Urinary bladder (tissue), 3 donors: ENCODE measurements at regions not wholly inside any gene's neighbourhood (a gene's known extent, or its start where the extent isn't known, plus 50 kb on each side); places are given as distances from the start of the nearest gene placed in this dataset.
"Not testable (repeated sequence)": the region's sequence is repeated elsewhere in the genome, so short reads cannot be mapped to it uniquely, and the experiment has no call there.

Experiments used
- DNase-seq: peaks from one replicate; pipeline ENCODE4 v3.0.0-alpha.2; 2015; ENCODE audit errors: extremely low spot score
- H3K27ac ChIP-seq: one replicate; pipeline ENCODE4 v1.5.1; 2013; ENCODE audit warnings: low read depth, mild to moderate bottlenecking, moderate library complexity
- H3K36me3 ChIP-seq: one replicate; pipeline ENCODE4 v1.6.1; 2013; ENCODE audit warnings: mild to moderate bottlenecking, moderate library complexity; ENCODE audit not compliant: insufficient read depth
- H3K4me1 ChIP-seq: one replicate; pipeline ENCODE4 v1.6.1; 2013; ENCODE audit warnings: mild to moderate bottlenecking, moderate library complexity; ENCODE audit not compliant: insufficient read depth
- H3K4me3 ChIP-seq: one replicate; pipeline ENCODE4 v1.5.1; 2013; ENCODE audit warnings: low read depth, low read length
- WGBS: extraction: QIAGEN DNeasy Blood & Tissue Kit; methylation state at CpG from one replicate; pipeline ENCODE4 v1.1.7; 2013; 5-methylcytosine and 5-hydroxymethylcytosine counted together
- donor health status: healthy with polysubstance abuse.
- donor health status: healthy.

DNA sequence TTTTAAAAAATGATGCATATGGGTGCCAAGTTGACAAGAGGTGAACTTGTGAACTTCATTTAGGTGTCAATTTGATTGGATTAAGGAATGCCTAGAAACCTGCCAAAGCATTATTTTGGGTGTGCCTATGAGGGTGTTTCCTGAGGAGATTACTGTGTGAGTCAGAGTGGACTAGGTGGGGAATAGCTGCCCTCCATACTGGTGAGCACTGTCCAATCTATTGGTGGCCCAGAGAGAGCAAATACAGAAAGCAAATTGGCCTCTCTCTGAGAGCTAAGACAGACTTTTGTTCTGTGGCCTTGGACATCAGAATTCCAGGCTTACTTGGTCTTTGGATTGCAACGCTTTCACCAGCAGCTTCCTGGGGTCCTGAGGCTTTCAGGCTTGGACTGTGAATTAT is 388.0 kb downstream of the SUCLG1 start:
- no peaks in the 10 kb centered on the region for H3K36me3 ChIP-seq
- H3K27ac ChIP-seq = no peak overlapping the region
- no peak for DNase-seq
- no peaks in the 10 kb centered on the region for H3K4me1 ChIP-seq
- H3K4me3 ChIP-seq = no peak overlapping the region
- 69% methylated on average over 1 of the region's 1 CpG for WGBS

DNA sequence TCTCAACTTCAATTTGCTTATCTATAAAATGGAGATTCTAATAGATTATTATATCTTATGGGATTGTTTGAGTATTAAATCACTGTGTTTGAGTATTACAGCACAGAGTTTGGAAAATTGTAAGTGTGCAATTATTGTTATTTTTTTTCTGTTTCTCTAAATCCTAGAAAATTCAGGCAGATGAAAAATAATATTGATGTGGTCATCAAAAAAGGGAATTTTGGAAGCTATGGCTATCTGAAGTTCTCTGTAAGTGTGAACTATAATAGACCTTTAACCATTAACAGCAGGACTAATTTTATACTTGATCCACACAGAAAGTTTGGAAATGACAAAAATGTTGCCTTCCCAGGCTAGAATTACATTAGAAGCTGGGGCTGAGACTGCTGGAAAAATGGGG is 393.2 kb downstream of the SUCLG1 start:
- Histone ChIP-seq H3K4me1 (no peaks in the 10 kb centered on the region), H3K4me3 (no peak overlapping the region), H3K36me3 (no peaks in the 10 kb centered on the region), H3K27ac (no peak overlapping the region)
- no peak for DNase-seq

DNA sequence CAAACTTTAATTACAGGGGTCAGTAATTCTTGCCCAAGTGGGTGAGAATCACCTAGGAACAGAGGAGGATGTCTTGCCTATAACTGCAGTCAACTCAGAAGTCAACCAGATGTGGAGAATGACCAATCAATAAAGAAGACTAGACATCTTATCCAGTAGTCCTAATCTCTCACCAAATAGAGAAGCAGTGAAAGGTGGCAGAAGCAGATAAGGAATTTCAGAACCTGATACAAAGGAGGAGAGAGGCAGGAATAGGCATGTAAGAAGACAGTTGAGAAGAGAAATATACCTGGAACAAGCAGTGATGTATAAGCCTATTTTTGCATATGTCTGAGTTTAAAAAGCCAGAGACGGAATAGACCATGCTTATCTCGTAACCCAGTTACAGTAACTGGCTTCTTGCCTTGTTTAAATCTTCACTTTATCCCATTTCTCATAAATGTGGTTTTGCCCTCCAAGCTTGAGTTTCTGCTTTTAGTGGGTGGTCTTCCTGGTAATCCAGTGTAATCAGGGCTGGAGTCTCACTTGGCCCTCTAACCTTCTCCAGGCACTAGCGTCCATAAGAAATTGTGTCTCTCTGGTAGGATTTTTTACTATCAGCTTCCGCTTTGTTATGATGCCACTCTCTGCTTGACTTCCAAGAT is 401.0 kb downstream of the SUCLG1 start:
- WGBS = 36% methylated on average over 4 of the region's 4 CpGs
- no peak overlapping the region for H3K27ac ChIP-seq
- DNase-seq = no peak

DNA sequence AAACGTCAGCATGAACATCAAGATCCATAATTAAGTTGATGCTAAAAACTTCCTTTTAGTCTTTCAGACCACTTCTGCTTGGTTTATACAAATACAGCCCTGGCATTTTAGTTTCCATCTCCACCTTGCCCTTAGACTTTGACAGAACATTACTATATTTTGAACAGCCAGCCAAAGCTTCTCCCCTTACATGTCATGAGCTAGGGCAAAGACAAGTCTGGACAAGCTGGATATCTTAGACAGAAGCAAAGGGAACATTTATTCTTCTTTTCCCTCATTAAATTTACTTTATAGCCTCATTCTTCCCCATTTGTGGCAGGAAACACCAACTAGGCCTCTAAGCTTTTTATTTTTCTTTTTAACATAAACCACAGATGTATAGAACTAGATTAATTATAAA is 403.3 kb downstream of the SUCLG1 start:
- Histone ChIP-seq H3K27ac (no peak overlapping the region), H3K4me3 (no peak overlapping the region), H3K36me3 (no peaks in the 10 kb centered on the region), H3K4me1 (no peaks in the 10 kb centered on the region)
- DNase-seq = no peak
- WGBS = 68% methylated on average over 1 of the region's 1 CpG

More for the DNA sequence above, 401.0 kb downstream of the SUCLG1 start:
- Histone ChIP-seq H3K36me3 (no peaks in the 10 kb centered on the region), H3K4me1 (no peaks in the 10 kb centered on the region), H3K4me3 (no peak overlapping the region)

DNA sequence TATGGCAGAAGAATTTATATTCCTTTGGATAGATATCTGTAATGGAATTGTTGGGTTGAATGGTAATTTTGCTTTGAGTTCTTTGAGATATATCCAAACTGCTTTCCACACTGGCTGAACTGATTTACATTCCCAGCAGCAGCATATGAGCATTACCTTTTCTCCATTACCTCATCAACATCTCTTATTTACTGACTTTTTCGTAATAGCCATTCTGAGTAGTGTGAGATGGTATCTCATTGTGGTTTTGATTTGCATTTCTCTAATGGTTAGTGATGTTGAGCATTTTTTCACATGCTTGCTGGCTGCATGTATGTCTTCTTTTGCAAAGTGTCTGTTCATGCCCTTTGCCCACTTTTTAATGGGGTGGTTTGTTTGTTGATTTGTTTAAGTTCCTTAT is 404.5 kb downstream of the SUCLG1 start:
- not testable (repeated sequence) for H3K27ac ChIP-seq, H3K4me1 ChIP-seq, H3K4me3 ChIP-seq, H3K36me3 ChIP-seq, DNase-seq
- 84% methylated on average over 1 of the region's 1 CpG for WGBS

DNA sequence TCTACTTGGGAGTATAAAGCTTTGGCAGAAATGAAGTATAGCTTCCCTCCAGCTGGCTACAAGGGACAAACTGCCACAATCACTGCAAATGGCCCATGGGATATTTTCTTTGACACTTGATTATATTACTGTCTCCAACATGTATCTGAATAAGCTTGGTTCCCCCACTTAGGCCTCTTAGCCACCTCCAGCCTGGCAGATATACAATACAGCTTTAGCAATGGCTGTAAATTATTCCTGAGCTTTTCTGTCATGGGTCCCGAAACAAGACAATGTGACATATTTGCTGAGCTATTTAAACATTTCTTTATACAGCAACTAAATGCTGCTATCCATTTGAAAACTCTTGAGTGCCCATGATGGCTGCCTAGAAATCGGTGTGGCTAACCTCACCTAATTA is 406.2 kb downstream of the SUCLG1 start:
- H3K27ac ChIP-seq = no peak overlapping the region
- H3K36me3 ChIP-seq = no peaks in the 10 kb centered on the region
- DNase-seq = no peak
- H3K4me3 ChIP-seq = no peak overlapping the region
- no peaks in the 10 kb centered on the region for H3K4me1 ChIP-seq
- 30% methylated on average over 2 of the region's 2 CpGs for WGBS

DNA sequence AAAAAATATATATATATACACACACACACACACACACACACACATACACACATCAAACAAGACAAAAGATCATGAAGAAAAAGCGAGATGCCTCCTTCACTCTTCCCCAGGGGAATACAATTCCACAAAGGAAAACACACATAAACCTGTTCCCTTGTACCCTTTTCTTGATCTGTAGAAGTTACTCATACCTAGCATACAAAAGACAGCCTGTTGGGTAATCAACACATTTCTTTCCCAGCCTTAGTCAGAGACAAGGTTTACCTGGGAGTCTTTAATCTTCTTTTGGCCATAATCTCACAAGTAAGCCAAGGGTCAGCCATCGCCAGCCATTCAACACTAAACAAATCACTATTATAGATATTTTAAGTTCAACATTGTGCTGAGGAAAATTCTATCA is 407.0 kb downstream of the SUCLG1 start:
- WGBS = 94% methylated on average over 2 of the region's 2 CpGs
- Histone ChIP-seq H3K36me3 (no peaks in the 10 kb centered on the region), H3K4me3 (no peak overlapping the region), H3K4me1 (no peaks in the 10 kb centered on the region), H3K27ac (no peak overlapping the region)
- DNase-seq = no peak

DNA sequence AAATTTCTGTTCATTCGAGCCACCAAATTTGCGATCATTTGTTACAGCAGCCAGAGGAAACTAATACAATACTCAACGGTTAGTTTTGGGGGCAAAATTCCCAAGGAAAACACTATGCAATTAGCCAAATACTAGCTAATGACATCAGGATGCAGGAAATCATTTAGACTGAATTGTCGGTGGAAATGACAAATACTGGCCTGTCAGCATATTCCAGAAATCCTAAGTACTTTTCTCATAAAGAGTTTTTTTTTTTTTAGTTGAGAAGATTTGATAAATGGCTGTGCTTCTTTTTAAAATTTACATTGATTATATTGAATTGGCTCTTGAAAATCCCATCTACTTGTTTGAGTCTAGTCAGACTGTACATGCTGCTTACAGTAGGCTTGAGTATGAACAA is 410.1 kb downstream of the SUCLG1 start:
- WGBS = 83% methylated on average over 4 of the region's 4 CpGs
- Histone ChIP-seq H3K27ac (no peak overlapping the region), H3K4me3 (no peak overlapping the region), H3K36me3 (no peaks in the 10 kb centered on the region), H3K4me1 (no peaks in the 10 kb centered on the region)
- DNase-seq = no peak

DNA sequence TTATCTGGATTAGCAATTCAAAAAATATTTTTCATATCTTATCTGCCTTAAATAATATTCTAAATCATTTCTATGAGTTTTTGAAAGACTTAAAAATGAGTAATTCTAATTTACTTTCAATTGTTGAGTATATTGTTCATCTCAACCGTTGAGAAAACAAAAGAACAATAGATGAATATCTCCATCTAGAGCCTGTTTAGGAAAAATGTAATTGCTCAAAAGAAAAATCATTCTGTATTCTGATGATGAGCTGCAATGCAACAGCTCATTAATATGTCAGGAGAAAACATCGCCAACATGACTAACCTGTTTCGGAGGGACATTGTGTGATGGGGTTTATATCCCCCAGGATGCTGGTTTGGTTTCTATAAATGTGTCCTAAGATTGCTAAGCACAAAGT is 417.6 kb downstream of the SUCLG1 start:
- Histone ChIP-seq H3K27ac (no peak overlapping the region), H3K36me3 (no peaks in the 10 kb centered on the region), H3K4me1 (no peaks in the 10 kb centered on the region), H3K4me3 (no peak overlapping the region)
- DNase-seq = no peak
- WGBS = 59% methylated on average over 3 of the region's 3 CpGs

DNA sequence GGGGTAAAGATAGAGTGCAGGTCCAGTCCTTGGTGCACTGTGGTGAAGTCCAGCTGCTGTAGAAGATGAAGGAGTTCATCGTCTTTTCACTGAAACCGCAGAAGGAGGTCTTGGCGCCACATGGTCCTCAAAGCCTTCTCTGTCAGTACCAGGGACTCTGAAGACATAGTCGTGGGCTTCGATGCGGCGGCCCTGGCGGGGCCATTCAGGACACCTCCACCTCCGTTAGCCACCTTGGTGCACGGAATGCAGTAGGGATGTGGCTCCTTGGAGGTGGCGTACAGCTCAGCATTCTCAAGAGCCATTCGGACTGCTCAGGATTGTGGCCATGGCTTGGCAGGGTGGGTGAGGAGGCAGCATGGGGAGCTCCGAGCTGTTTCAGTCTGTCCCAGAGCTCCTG is 418.8 kb downstream of the SUCLG1 start:
- Histone ChIP-seq H3K36me3 (no peaks in the 10 kb centered on the region), H3K4me3 (no peak overlapping the region), H3K4me1 (no peaks in the 10 kb centered on the region), H3K27ac (no peak overlapping the region)
- DNase-seq = no peak
- 96% methylated on average over 13 of the region's 13 CpGs for WGBS

DNA sequence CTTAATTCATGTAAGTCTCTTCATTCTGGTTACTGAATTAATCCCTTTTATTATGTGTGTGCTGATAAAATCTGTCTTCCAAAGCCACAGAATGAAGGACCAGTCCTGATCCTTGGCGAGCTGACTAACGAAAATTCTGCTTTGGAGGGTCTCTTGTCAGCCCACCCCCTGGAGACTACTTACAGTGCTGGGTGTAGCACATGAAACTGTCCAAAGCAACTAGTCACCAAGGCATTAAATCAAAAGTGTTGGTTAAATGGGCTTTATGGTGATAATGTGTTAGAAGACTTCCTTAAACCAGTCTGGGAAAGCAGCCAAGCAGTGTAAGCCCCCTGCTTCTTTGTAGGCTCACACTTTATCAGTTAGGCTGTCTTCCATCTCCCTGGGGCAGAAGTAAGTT is 420.2 kb downstream of the SUCLG1 start:
- Histone ChIP-seq H3K4me3 (no peak overlapping the region), H3K36me3 (no peaks in the 10 kb centered on the region), H3K4me1 (no peaks in the 10 kb centered on the region), H3K27ac (no peak overlapping the region)
- WGBS = 13% methylated on average over 2 of the region's 2 CpGs
- DNase-seq = peak; percentile 43

DNA sequence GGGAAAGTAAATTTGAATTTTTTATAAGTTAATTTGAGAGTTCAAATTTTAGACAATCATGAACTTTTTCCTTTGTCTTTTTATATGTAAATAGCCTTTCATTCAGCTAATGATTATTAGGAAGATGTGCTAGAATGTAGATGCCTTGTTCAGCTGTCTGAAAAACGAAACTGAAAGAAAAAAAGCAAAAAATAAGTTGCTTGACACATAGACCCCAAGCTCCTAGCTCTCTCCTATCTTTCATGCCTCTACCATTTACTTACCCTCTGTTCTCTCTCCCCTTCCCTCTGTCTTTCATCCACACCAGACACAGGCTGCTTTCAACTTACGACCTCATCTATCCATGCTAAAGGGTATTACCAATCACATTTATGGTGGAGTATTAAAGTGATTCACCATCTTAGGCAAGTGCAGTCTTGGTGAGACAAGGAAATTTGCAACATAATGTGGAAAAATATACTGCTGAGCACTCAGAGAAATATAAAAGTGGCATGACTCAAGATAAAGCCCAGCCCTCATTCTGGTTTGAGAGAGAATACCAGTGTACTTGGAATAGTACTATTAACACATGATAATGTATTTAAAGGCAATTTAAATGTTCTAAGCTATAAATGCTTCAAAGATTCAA is 425.6 kb downstream of the SUCLG1 start:
- WGBS = 46% methylated on average over 2 of the region's 2 CpGs
- no peak for DNase-seq
- Histone ChIP-seq H3K4me1 (no peaks in the 10 kb centered on the region), H3K27ac (no peak overlapping the region), H3K4me3 (no peak overlapping the region), H3K36me3 (no peaks in the 10 kb centered on the region)

DNA sequence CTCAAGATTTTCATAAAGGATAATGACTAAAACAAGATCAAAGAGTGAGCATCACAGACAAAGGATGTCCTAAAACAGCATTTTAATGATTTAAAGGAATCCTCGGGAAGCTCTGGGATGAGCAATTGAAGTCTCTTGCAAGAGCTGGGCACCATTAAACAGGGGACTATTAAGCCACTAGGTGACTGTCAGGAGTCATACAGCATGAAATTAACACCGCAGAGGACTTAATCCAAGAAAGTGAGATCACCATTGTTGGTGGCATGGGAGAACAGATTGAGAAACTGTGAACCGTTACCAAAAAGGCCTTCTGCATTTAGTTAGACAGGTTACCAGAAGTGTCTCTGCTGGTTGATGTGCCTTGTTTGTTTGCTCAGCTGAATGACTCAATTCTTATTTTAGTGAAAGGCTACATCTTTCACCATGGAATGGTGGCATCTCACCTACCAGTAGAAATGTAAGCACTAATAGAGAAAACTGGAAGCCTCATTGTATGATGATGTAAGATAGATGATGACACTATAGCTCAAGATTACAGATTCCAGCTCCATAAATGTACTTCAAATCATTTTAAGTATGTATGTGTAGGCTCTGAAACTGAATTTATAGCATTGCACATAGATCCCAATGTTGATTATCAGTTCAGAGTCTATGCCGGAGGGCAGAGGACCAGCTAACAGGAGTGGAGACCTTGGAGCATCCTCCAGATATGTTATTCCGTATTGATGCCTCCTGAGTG is 427.6 kb downstream of the SUCLG1 start:
- Histone ChIP-seq H3K27ac (no peak overlapping the region), H3K4me3 (no peak overlapping the region), H3K36me3 (no peaks in the 10 kb centered on the region), H3K4me1 (no peaks in the 10 kb centered on the region)
- DNase-seq = no peak
- WGBS = 94% methylated on average over 5 of the region's 5 CpGs

DNA sequence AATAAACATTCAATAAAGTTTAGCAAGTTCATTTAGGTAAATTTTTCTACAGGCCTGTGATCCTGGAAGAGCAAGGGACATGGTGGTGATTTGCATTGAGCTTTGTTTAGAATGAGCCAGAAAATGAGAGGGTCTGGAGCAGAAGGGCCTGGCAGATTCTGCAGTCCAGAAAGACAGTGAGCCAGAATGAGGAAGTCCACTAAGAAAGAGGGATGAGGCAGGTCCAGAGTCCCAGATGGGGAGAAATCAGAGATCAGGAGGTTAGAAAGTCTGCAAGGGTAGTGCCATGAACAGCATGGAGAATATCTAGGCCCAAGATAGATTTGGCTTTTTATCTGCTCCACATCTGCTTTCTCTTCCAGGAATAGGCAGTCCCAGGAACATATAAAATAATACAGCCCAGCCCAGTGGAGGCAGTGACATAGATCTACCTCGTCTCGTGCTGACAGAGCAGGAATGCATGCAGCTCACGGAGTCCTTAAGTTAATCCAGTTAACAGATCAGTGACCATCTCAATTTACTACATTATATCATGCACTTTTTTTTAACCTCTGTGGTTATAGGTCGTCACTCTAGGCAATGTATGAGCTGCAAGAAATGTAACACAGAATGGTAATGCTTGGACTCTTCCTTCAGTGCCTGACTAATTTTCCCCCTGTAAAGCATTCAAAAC is 429.0 kb downstream of the SUCLG1 start:
- Histone ChIP-seq H3K27ac (no peak overlapping the region), H3K36me3 (no peaks in the 10 kb centered on the region), H3K4me3 (no peak overlapping the region), H3K4me1 (no peaks in the 10 kb centered on the region)
- no peak for DNase-seq
- 82% methylated on average over 4 of the region's 4 CpGs for WGBS
